T-helper 1 cell treated with Interleukin-12 subunit alpha and Interleukin-12 subunit beta and Interleukin-4 antibody, amounts not matched to agents 30 ng/mL and 1 ng/mL, for 36 hours (primary cell): ENCODE measurements at regions not wholly inside any gene's neighbourhood (a gene's known extent, or its start where the extent isn't known, plus 50 kb on each side); places are given as distances from the start of the nearest gene placed in this dataset.

ENCODE experiments used
- intact Hi-C: fragments of 100-400 bp; cut with micrococcal nuclease; formaldehyde crosslinking; loops from one replicate; pipeline ENCODE4 v1.15.1; 2024

DNA sequence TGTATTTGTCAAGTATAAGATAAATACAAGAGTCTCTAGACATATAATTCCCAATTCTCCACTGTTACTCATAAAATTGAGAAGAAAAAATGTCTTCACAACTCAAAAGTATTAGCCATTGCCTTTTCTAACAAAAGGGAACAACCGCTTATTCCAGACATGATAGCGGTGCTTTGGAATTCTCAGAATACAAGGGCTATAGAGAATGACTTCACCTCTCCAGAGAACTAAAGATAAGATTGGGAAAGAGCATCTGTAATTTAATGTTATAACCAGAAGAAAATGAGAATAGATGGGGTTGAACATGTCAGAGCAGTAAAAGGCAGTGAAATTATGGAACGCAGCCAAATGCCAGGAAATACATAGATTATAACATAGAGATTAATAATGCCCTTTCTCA lies 730.8 kb downstream of the C6orf118 start:
- intact Hi-C loops = no loop called here

DNA sequence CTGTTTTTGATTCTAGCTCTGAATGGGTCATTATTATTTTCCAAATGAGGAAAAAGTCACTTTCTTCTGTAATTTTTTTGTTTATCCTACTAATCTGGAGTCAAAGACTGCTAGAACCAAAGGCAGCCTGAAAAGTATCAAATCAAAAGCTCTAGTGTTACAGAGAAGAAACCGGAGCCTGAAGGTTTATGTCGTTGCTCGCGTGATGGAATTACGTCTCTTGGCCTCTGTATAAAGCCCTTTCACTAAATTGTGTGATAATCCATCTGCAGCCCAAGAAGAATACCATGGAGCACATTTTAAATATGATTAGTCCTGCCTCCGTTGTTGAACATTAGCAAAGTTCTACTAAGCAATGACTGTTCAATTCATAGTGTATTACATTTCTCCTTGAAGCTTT lies 738.6 kb downstream of the C6orf118 start:
- intact Hi-C loops = no loop called here

DNA sequence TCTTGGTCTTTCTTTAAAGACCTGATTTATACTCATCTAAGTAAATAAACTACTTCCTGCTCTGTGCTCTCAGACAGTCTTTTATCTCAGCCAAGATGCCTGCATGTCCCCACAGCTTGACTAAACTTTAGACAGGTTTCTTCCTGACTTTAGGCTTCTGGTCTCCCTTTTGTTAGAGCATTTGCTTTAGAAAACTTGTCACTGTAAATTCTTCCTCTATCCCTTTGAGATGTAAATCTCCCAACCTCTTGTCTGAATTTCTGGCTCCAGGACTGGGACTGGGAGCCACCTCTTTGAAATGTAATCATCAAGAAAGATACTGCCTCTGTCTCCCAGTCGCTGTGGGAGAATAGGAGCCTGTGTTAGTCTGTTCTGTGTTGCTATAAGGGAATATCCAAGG lies 739.9 kb downstream of the C6orf118 start:
- intact Hi-C loops = no loop called here

DNA sequence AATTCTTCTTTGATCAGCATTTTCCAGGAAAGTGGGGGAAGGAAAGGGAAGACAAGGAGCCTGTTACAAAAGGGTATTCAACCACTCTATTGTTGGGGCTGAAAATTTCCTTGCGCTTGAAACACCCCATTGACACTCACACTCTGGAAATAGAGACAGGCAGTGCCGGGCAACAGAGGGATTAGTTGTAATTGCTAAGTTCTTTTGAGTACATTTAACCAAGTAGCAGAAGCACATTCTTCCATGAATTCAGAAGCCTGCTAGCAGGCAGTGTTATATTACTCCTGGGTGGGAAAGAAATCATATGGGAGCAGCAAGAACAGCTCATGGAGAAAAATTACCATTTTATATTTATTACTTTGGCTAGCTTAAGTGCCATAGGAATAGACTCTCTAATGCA lies 745.5 kb downstream of the C6orf118 start:
- intact Hi-C loops = no loop called here

DNA sequence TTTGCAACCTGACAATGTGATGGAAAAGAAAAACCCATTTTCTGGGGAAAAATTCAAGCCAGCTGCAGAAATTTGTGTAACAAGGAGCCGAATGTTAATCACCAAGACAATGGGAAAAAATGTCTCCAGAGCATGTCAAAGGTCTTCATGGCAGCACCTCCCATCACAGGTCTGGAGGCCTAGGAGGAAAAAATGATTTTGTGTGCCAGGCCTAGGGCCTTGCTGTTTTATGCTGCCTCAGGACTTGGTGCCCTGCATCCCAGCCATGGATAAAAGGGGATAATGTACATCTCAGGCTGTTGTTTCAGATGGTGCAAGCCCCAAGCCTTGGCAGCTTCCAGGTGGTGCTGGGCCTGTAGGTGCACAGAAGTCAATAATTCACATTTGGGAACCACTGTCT lies 747.7 kb downstream of the C6orf118 start:
- intact Hi-C loops = no loop called here

DNA sequence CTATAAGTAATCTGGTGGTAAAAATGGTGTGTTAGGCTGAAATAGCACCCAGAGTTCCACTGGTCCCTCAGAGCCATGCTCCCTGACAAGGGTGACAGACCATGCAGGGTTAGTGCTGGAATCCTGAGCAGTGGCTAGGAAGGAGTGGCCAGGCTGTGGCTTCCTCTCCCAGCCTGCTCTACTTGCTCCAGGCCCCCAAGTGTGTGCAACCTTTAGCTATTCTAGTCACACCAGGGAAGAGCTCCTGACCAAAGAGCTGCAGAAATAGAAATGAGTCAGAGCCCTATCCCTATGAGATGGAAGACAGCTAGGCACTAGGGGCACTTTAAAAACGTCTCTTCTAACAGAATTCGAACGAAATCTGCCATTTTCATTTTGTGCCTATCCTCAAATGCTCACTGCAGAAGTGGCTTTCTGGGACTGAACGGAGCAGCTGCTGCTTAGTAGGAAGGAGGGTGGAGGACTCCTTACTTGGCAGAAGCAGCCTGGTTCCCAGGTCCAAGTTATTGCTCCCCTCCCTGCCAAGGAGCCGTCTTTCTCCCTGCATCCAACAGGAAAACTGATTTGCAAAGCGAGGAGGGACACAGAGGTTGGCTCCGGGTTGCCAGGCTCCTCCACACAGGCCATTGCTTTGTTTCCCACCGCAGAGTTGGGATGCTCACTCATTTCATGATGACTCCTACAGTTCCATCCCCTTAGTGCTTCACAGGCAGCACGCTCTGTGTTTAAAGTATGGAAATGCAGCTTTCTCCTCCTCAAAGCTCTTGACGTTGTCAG lies 754.5 kb downstream of the C6orf118 start:
- intact Hi-C loops = no loop called here

DNA sequence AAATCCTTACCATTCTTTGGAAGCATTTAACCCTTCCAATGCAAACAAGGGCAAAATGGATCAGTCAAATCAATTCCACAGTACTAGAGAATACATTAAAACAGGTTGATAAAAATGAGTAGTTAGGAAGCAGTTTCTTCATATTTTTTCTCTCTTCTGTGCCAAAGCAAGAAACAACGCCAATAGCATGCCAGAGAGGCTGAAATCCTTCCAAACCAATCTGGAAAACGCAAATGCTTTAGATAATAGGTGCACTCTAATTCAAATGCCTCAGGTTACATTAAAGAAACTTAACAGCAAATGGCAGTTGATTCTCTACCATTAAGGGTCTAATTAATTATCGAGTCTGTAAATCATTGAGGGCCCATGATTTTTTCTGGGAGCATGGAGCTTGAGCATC lies 755.2 kb downstream of the C6orf118 start:
- intact Hi-C loops = no loop called here

DNA sequence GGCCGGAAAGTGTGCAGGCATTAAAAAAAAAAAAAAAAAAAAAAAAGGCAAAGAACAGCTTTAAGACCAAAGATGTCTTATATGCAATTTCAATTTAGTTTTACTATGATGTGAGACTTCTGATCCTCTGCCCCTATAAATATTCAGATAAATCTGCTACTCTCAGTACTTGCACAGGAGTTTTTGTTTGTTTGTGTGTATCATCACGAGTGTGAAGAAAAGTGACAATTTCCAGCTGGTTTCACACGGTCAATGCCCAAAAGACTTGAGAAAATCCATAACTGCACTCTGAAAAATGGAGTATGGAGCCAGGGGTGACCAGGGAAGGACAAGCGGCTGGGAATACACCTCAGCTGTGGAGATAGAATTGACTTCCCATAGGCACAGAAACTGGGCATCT lies 757.7 kb downstream of the C6orf118 start:
- intact Hi-C loops = no loop called here

DNA sequence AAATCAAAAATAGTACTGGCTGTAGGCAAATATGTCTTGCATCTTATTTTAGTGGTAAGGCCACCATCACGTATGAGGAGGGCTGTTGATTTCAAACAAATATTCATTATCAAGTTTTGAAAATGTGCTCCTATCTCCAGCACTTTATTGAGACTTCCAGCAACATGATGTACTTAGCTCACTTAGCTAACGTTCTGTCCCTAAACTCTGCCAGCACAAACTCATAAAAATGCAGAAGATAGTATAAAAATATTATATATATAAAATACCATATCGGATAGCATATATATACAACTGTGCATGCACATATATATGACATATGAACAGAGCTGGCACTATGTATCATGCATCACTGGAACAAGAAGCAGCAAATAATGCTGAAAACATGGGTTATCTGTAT lies 762.3 kb downstream of the C6orf118 start:
- intact Hi-C loops = no loop called here

DNA sequence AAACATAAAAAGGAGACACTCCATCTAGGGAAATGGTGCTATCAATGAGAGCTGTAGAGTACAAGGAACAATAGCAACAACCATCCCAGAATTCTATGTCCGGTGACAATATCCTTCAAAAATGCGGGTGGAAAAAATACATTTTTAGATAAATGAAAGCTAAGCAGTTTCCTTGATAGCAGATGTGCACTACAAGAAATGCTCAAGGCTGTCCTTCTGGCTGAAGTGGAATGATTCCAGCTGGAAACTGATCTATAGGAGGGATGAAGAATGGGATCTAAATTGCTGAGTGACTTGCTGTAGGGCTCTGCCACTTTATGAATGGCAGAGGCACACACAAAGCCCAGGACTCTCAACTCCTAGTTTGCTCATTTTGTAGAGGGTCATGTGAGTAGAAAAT lies 763.1 kb downstream of the C6orf118 start:
- intact Hi-C loops = no loop called here

DNA sequence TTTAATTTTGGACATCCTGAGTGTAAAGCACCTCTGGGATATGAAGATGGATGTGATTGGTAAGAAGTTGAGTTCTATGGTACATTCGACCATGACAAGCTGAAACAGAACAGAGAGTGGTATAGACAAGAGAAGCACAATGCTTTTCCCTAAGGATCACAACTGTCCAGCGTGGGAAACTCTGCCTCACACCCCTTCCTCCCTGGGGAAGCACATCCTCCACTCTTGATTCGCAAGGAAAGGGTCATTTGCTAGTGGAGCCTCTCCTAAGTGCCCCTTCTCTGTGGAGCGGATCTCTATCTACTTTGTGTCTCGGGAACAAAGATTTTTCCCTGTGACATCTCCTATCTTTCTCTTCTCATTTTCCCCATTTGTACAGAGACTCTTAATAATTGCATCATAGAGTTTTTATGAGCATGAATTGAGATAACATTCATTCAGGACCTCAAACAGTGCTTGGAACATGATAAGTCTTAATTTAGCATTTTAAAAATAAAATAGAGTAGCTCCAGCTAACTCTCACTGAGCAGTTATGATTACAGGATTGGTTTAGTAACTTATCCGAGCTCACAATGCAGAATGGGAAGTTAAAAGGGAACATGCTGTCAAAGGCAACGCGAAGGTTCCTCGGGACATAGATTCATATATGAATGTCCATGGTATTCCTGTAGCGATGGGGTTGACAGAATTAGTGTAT lies 775.2 kb downstream of the C6orf118 start:
- intact Hi-C loops = no loop called here

DNA sequence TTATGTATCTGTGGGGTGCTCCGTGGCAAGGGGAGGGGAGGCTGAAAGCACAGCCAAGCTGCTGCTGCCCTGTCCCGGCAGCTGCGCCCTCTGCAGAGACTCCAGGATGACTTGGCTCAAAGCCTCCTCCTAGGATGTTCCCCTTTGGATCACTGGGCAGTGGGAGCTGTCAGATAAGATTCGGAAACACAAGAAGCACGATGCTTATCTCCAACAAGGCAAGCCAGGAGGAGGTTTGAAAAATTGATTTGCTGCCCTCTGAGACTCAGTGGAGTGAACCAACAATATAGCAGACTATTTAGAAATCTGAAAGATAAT lies 776.4 kb downstream of the C6orf118 start:
- intact Hi-C loops = no loop called here

DNA sequence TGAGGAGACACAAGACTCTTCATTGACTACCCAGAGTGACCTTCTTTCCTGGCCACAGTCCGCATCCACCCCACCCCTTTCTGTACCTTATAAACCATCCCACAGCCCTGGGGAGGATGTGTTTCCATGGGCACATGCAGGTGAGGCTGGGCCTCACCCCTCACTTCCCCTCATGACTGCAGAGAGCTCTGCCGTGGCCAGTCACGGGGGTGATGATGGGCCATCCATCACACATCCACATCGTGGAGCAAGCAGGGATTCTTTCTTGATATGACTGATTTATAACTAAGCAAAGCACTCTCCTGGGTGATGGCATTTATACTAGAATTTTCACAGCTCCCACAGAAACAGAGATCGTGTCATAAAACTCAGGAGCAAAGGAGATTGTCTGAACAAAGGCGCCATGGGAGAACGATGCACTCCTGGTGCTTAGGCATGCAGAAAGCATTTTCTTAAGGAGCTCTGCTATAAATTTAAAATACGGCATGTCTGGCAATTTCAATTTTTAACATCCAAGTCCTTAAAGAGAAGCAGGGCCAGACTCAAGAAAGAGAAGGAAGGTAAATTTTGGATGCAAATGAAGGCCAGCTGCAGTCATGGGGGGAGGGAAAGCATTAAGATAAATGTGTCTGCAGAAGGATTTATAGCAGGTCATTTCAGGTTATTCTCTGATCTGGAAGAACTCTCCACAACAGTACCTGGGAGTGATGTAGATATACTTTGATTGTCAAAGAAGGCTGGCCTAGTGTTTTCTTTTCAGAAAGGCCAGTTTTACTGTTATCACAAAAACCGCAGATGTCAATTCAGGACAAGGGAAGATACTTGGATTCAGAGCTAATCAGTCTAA lies 777.0 kb downstream of the C6orf118 start:
- intact Hi-C loops = no loop called here

DNA sequence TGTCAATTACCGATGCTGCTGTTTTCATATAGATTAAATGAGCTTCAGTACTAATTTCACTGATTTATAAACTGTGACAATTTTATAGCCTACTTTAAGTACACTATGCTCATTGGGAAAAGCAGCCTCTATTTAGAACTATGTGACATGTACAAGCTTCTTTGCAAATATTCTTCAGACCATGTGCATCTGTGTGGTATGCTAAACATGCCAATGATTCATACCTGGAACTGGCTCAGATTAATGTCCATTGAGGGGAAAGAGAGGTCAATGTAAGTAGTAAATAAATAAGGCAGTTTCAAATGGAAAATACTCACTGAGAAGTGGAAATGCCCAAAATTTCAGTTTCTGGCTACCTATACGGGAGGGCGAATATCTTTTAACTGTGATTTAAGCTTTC lies 777.7 kb downstream of the C6orf118 start:
- intact Hi-C loops = no loop called here

DNA sequence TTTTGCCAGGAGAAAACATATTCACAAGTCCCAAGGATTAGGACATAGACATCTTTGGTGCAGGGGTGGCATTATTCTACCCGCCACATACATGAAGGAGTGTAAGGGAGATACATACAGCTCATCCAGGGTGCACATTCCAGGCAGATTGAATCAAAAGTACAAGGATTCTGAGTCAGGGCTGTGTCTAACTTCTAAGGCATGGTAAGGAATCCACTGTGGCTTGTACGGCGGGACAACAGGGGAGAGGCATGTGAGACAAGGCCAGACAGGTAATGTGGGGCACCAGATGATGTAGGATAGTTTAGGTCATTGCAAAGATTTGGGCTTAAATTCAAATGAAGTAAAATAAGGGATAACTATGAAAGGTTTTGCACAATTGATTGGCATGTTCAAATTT lies 780.9 kb downstream of the C6orf118 start:
- intact Hi-C loops = no loop called here

DNA sequence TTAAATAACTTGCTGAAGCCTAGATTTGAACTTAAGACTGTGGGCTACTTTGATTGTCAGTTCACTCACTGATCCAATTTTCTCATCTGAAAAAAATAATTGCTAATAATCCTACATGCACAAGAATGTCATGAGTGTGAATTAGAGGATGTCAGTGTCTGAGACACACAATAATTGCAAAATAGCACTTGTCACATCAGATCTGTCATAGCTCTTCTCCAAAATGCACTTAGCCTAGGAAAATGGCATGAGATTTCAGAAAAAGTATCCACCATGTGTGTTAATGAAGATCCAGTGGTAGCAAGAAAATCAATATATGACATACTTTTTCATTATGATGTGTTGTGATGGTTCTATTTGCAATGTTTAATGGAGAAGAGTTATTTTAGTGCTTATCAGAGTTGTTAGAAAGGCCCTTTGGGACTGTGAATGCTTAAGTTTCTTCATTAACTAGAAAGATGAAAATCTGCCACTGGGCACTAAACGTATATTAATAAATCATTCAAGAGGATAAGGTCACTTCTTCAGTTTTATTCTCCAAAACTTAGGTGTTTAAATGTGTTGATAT lies 786.2 kb downstream of the C6orf118 start:
- intact Hi-C loops = no loop called here

DNA sequence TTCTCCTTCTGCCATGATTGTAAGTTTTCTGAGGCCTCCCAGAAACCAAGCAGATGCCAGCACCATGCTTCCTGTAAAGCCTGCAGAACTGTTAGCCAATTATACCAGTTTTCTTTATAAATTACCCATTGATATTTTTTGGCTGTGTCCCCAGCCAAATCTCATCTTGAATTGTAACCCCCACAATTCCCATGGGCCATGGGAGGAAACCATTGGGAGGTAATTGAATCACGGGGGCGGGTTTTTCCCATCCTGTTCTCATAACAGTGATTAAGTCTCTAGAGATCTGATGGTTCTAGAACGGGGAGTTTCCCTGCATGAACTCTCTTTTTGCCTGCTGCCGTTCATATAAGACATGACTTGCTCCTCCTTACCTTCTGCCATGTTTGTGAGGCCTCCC lies 788.5 kb downstream of the C6orf118 start:
- intact Hi-C loops = no loop called here

DNA sequence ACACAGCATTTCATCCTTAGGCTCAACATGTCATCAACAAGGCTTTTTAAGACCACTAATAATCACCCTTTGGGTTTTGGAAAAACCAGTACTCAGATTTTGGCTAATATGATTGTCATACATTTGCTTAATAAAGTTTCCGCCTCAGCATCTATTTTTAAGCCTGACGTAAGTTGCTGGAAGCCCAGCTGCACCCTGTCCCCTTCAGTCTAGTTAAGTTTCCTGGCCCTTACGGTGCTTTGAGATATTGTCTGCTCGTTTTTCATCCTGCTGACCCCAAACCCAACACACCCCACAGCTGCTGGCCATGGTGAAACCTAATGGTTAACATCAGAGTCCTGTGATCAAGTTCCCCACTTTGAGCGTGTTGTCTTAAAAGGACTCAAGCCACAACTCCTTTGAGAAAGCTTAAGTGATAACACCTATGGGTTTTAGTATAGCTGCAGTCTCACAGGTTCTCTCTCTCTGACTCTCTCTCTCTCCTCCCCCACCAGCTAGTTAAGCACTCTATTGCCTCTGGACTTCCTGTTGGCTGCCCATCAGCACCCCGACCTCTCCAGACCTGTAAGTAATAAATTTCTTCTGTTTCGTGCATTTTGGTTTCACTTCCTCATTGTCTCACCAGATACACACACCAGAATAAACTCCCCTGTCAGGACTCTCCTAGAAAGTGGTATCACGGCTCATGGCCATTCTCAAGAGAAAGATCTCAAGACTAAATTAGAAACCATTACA lies 802.0 kb downstream of the C6orf118 start:
- intact Hi-C loops = no loop called here

DNA sequence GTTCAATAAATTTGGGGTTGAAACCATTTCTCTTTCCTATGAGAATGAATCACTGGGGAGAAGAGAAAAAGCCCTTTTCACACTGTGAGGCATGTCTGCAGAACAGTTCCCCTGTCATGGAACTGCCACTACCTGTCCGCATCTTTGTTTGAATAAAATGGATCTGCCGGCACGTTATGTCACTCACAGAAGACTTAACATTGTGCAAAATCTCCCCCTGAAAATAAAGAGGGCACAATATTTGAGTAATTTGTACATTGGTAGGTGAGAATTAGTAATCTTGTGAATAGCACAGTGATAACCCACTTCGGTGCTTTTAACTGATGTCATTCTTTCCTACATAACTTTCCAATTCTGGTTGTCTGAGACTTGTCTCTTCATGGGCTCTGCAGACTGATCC lies 804.0 kb downstream of the C6orf118 start:
- intact Hi-C loops = no loop called here

DNA sequence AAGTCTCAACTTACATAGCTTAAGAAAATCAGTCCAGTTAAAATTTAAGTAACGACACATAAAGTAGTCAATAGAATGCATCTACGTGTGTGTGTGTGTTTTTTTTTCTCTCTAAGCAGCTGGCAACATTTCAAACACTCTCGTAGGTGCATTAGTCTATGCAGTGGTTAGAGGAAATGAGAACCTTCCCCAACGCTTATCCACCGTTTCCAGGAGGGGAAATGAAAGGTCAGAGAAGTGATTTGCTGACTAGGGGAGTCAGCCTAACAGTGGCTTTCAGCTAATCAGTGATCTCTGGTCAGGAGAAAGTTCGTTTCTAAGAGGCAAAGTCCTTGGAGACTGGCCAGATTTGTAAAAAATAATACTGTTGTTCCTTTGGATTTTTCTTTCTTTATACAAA lies 806.6 kb downstream of the C6orf118 start:
- intact Hi-C loops = no loop called here

DNA sequence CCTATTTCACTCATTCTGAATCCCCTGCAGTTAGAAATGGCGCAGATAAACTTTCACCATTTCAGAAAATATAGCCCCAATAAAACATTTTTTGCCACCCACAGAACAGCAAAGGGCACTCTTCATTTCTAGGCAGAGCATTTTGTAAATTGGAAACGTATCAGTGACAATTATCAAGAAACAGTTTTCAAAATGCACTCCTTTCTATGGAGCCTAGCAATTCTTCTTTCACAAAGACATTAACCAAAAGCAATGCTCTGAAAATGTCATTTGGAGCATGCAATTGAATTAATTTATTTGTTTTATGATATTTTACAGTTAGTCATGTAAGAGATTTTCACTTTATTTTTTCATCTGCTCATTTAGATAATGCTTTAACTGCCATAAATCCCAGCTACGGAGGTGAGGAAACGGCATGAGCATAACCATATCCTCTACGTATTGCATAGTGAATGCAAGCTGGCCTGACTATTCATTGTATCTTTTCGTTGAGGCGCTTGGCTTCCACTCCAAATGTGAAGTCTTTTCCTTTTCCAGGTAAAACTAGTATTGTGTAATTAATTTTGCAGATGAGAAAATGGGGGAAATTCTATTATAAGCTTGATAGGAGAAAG lies 813.4 kb downstream of the C6orf118 start:
- intact Hi-C loops = no loop called here
